ENCODE measurements at regions not wholly inside any gene's neighbourhood (a gene's known extent, or its start where the extent isn't known, plus 50 kb on each side); places are given as distances from the start of the nearest gene placed in this dataset.

DNA sequence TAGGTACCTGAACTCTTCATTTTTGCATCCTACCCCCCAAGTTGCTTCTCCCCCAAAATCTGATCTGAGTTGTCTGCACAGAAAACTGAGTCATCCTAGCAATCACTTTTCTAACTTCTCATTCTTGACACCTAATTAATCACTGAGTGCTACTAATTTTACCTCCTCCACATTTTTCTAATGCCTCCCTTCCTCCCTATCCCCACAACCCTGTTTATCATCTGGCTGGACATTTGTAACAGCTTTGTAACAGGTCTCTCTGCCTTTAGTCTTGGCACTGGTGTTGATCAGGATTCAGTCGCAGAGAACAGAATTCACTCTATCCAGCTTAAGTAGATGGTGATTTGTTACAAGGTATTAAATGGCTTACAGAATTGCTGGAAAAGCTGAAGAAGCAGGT lies 303.9 kb upstream of the GATB start:
- Mint-ChIP-seq H3K9me3 (no peaks in the 10 kb centered on the region), H3K4me1 (ENCODE audit: unreplicated experiment) (peaks cover 15% of the 10 kb centered on the region), H3K4me3 (no peak overlapping the region), H3K36me3 (no peaks in the 10 kb centered on the region), H3K27me3 (peaks cover 7% of the 10 kb centered on the region), H3K27ac (peak overlapping the region; percentile 9)
- no peak for TF ChIP-seq CTCF (conservative IDR thresholded peaks at IDR 0.05)
- no peak for DNase-seq (ENCODE audit: extremely low spot score, unreplicated experiment)

DNA sequence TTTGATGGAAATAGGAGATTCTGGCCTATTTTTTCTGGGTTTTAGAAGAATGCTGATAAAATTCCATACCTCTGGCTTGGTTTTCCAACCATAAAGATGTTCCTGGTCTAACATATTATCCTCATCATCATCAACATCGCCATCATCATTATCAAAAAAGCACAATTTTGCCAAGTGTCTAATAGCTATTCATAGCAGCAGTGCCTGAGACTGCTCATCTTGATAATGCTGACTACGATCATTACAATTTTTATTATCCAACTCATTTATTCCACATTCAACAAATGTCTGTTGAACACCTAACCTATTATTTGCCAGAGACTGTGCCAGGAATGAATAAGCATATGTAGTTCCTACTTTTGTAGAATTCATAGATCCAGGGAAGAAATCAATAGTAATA lies 303.5 kb upstream of the GATB start:
- DNase-seq (ENCODE audit: extremely low spot score, unreplicated experiment) = no peak
- Mint-ChIP-seq H3K27ac (no peak overlapping the region), H3K27me3 (peaks cover 7% of the 10 kb centered on the region), H3K9me3 (no peaks in the 10 kb centered on the region), H3K4me1 (ENCODE audit: unreplicated experiment) (peaks cover 15% of the 10 kb centered on the region), H3K4me3 (no peak overlapping the region), H3K36me3 (no peaks in the 10 kb centered on the region)
- no peak for TF ChIP-seq CTCF (conservative IDR thresholded peaks at IDR 0.05)

DNA sequence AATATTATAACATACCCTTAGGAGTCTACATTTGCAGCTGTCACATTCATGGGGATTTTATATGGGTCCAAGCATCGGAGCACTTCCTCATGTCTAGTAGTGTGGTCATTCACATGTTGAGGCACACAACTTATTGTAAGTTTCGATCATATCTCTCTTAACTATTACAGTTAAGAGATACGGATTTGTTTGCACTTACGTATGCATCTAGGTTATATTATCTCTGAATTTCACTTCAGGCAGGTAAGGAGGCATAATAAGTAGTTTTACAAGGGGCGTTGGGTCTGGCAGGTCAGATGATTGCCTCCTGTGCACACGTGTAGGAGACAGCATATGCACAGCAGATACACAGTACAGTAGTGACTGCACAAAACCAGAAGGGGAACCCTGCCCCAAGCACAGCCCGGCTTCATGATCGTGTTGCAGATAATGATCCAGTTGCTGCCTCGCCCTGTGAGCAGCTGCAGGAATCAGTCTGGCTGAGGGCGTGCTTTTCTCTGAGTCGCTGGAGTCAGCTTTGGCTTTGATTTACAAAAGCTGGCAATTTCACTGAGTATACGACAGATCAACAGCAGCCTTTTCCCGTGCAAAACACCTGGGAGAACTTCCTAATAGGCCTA lies 302.9 kb upstream of the GATB start:
- no peak overlapping the region for H3K27ac Mint-ChIP-seq
- H3K36me3 Mint-ChIP-seq = no peaks in the 10 kb centered on the region
- no peak for TF ChIP-seq CTCF (conservative IDR thresholded peaks at IDR 0.05)
- H3K4me3 Mint-ChIP-seq = peak overlapping the region; percentile 23
- peaks cover 15% of the 10 kb centered on the region for H3K4me1 Mint-ChIP-seq (ENCODE audit: unreplicated experiment)
- no peaks in the 10 kb centered on the region for H3K9me3 Mint-ChIP-seq
- H3K27me3 Mint-ChIP-seq = peaks cover 6% of the 10 kb centered on the region
- DNase-seq (ENCODE audit: extremely low spot score, unreplicated experiment) = no peak

GRCh38 chr4:152062936-152063620 lies 302.3 kb upstream of the GATB start:
- no peak for DNase-seq (ENCODE audit: extremely low spot score, unreplicated experiment)
- Mint-ChIP-seq H3K4me1 (ENCODE audit: unreplicated experiment) (peaks cover 15% of the 10 kb centered on the region), H3K36me3 (no peaks in the 10 kb centered on the region), H3K4me3 (no peak overlapping the region), H3K27ac (no peak overlapping the region), H3K9me3 (no peaks in the 10 kb centered on the region), H3K27me3 (no peaks in the 10 kb centered on the region)
- no peak for TF ChIP-seq CTCF (conservative IDR thresholded peaks at IDR 0.05)

GRCh38 chr4:152054731-152055130 lies 293.9 kb upstream of the GATB start:
- Mint-ChIP-seq H3K4me1 (ENCODE audit: unreplicated experiment) (no peaks in the 10 kb centered on the region), H3K9me3 (no peaks in the 10 kb centered on the region), H3K27ac (no peak overlapping the region), H3K36me3 (peaks cover 3% of the 10 kb centered on the region), H3K27me3 (peaks cover under 1% of the 10 kb centered on the region), H3K4me3 (no peak overlapping the region)
- TF ChIP-seq CTCF (conservative IDR thresholded peaks at IDR 0.05) = no peak
- no peak for DNase-seq (ENCODE audit: extremely low spot score, unreplicated experiment)
